Adrenal gland (tissue), 5 donors: ENCODE measurements at regions not wholly inside any gene's neighbourhood (a gene's known extent, or its start where the extent isn't known, plus 50 kb on each side); places are given as distances from the start of the nearest gene placed in this dataset.

ENCODE experiments used
- POLR2A ChIP-seq, 2 donors: fragments of 450-650 bp; IDR thresholded peaks; one replicate each; pipeline ENCODE4 v1.6.1; 2017; ENCODE audit warnings: antibody characterized with exemption in 2 of 2, mild to moderate bottlenecking in 2 of 2, moderate library complexity in 1 of 2
- TF ChIP-seq, protein P1 (sequence below), 6 experiments: fragments of 450-650 bp in 4 of 6; fragments of 200-600 bp in 2 of 6; sonication (generic) in 1 of 6; IDR thresholded peaks; 1 replicate in 5 of 6; 2 replicates in 1 of 6; pipeline versions ENCODE4 v1.5.1 to v1.8.0; 2016 to 2021; ENCODE audit warnings: antibody characterized with exemption in 6 of 6, mild to moderate bottlenecking in 2 of 6, moderate library complexity in 1 of 6
- donor health status: DM: no; HTN: no; CAD: no.

DNA sequence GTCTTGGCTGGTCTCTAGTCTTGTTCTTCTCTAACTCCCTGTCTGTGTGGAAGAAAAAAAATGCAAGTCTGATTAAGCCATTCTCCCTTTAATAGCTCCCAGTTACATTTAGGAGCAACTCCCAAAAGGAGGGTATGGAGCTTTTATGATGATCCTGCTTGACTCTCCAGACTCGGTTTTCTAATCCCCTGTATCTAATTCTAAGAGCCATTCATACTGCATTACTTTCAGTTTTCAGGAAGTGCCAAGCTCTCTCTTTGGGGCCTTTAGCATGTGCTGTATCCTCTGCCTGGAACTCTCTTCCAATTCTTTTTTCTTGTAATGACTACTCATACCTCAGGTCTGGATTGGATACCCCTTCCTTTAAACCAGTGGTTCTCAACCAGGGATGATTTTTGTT, 219.7 kb upstream of the SPRED2 start:
- TF ChIP-seq, protein P1, sequence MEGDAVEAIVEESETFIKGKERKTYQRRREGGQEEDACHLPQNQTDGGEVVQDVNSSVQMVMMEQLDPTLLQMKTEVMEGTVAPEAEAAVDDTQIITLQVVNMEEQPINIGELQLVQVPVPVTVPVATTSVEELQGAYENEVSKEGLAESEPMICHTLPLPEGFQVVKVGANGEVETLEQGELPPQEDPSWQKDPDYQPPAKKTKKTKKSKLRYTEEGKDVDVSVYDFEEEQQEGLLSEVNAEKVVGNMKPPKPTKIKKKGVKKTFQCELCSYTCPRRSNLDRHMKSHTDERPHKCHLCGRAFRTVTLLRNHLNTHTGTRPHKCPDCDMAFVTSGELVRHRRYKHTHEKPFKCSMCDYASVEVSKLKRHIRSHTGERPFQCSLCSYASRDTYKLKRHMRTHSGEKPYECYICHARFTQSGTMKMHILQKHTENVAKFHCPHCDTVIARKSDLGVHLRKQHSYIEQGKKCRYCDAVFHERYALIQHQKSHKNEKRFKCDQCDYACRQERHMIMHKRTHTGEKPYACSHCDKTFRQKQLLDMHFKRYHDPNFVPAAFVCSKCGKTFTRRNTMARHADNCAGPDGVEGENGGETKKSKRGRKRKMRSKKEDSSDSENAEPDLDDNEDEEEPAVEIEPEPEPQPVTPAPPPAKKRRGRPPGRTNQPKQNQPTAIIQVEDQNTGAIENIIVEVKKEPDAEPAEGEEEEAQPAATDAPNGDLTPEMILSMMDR (IDR thresholded peaks at IDR 0.05), result no peak
- no peak for TF ChIP-seq POLR2A (IDR thresholded peaks at IDR 0.05)
